ENCODE measurements at regions not wholly inside any gene's neighbourhood (a gene's known extent, or its start where the extent isn't known, plus 50 kb on each side); places are given as distances from the start of the nearest gene placed in this dataset.

DNA sequence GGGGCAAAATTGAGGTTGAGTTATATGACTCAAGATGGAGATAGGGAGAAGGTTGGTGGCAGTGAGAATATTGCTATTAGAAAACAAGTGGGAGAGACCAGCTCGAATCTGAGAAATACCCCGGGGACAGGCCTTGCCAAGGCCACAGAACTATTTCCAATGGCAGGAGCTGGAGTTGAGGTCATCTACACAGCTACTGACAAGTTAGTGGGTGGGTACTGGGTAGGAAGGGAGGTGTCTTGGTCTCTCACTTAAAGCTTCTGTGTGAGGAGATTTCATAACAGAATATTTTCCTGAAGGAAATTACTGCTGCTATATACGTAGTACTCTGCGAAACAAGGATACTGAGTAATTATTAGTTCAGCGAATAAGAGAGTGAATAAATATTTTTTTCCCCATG is 69.4 kb upstream of the ITPRID2 start:
- no peak for DNase-seq
- intact Hi-C loops (cut with DNase I) = no loop called here

DNA sequence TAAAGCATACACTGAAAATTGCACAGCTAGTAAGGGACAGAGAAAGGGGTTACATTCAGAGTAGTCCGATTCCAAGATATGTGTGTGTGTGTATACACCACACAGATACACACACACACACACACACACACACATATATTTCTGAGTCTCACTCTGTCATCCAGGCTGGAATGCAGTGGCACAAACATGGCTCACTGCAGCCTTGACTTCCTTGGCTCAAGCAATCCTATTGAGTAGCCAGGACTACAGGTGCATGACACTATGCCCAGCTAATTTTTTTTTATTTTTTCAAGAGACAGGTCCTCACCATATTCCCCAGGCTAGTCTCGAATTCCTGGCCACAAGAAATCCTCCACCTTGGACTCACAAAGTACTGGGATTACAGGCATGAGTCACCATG is 68.1 kb upstream of the ITPRID2 start:
- DNase-seq = no peak
- intact Hi-C loops (cut with DNase I) = no loop called here

GRCh38 chr2:181828122-181828705 is 63.3 kb upstream of the ITPRID2 start:
- DNase-seq = no peak
- intact Hi-C loops (cut with DNase I) = no loop called here

DNA sequence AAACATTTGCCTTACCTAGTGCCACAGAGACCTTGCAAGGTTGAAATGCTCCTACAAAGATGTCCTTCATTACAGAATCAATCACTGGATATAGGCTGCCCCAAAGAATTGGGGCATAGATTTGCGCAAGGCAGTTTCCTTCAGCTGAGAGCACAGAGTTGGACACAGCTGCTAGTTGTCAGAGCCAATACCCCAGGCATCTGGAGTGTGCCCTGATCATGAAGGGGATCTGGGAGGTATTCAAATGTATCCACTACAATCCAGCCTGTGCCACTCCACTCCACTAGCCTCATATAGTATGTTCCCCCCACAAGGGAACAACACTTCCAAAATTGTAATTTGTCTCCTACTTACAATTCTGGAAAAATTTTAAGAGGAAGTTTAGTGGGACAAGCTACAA is 62.3 kb upstream of the ITPRID2 start:
- intact Hi-C loops (cut with DNase I) = no loop called here

DNA sequence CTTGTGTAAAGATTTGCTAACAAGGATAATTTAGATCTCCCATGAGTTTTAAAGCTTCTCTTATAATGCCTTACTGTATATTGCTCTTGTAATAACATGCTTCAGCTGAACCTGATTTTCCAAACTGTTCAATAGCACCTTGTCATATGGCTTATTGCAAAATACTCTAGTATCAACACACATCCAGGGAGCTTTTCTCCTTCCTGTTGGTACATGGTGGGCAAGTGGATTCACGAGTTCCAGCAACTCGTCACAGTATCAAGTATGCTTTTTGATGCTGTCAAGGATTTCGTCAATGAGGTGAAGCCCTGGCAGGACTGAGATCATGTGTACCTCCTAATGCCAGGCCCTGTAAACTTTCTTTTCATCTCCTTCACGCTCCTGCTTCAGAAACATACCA is 59.5 kb upstream of the ITPRID2 start:
- intact Hi-C loops (cut with DNase I) = no loop called here

More for the DNA sequence above, 62.3 kb upstream of the ITPRID2 start:
- DNase-seq = no peak

GRCh38 chr2:181836583-181836982 is 54.9 kb upstream of the ITPRID2 start:
- no peak for DNase-seq
- intact Hi-C loops (cut with DNase I) = no loop called here

More for the DNA sequence above, 59.5 kb upstream of the ITPRID2 start:
- no peak for DNase-seq

DNA sequence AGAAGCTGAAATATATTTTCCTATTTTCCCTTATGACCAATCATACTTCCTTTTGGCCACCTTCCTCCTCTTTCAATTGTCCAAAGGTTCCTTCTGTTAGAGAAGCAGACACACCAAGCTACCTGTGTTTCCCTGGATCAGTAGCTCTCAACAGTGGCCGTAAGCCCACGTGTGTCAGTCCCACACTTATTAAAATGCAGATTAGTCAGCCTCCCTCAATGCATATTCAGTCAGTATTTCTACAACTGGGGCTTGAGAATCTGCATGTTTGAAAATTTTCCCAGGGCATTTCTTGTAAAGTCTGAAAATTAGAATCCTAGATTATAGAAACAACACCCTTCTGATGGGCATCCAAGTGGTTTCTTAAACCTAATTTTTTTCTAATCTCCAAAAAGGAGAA is 54.0 kb upstream of the ITPRID2 start:
- intact Hi-C loops (cut with DNase I) = no loop called here
- DNase-seq = no peak

DNA sequence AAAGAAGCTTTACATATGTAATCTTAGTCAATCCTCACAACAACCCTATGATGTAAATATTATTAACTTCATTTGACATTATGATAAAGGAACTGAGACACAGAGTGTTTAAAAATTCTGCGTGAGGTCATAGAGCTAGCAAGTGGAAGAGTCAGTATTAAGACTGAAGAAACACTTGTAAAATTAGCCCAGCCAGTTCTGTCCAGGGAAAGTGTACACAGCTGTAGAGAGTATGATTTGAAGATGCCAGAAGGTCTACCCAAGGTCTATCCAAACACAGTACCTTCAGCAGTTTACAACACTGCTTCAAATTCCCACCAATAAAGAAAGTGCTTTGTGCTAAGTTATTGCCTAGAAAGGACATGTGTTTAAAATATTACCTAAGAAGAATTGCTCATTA is 51.7 kb upstream of the ITPRID2 start:
- DNase-seq = no peak
- intact Hi-C loops (cut with DNase I) = no loop called here

DNA sequence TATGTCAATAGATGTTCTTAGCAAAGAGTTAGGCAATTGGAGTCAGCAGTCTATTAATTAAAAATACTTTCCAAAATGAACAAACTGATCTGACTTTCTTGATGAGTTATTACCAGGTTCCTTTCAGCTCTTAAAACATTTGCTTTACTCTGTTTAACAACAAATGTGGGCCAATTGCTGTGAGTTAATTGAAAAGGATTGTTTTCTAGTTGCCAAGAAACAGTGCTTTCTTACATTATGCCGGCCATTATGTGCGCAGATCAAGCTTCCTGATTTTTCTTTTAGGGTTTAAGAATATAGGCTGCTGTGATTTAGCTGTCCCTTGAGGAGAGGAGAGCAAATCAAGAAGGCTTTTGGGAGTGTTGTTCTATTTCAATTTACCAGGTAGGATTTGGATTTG is 50.5 kb upstream of the ITPRID2 start:
- DNase-seq = no peak
- intact Hi-C loops (cut with DNase I) = no loop called here
